Nucleus accumbens (tissue), 56 donors: ENCODE measurements at regions not wholly inside any gene's neighbourhood (a gene's known extent, or its start where the extent isn't known, plus 50 kb on each side); places are given as distances from the start of the nearest gene placed in this dataset.
A peak's percentile ranks its signal among the peaks of the same experiment; 100 is the strongest.

ENCODE experiments used
- DNase-seq, 56 donors: peaks; one replicate each; lab custom pipeline; 2025; lab: John Stamatoyannopoulos, UW

DNA sequence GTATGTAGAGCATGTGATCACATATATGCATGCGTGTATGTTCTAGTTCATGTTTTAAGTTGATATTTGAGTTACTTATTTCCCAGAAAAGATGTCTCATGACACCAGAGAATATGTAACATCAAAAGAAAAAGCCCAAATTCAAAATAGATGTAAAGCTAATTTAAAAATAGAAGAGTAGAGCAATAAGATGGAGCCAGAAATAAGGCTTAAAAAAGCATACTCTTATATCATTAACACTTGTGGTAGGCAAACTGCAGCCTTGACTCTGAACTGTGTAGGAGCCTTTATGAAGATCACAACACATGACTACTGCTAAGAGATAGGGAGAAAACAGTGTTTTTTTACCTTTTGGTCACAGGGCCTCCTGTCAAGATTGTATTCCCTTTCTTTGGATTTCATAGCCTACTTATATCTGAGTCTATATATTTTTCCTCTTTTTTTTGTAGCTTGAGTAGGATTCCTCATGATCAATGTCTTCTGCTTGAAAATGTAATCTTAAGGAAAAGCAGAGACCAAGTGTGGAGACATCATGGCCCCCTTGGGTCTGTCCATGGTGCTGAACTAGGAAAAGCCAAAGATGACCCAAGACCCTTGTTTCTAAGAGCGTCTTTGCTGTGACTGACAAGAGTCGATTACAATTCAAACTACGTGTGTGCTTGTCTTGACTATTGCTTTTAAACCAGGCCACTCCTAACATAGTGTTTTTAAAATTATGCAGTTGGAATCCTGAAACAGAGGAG, 390.4 kb downstream of the SHISA9 start:
- DNase-seq: no peak

- no peak for DNase-seq
These were observed 394.8 kb downstream of the SHISA9 start for GRCh38 chr16:13296206-13296605.

- DNase-seq: peak in 1 of 56 donors; percentile 0
These were observed 397.3 kb downstream of the SHISA9 start for GRCh38 chr16:13298666-13299065.

DNA sequence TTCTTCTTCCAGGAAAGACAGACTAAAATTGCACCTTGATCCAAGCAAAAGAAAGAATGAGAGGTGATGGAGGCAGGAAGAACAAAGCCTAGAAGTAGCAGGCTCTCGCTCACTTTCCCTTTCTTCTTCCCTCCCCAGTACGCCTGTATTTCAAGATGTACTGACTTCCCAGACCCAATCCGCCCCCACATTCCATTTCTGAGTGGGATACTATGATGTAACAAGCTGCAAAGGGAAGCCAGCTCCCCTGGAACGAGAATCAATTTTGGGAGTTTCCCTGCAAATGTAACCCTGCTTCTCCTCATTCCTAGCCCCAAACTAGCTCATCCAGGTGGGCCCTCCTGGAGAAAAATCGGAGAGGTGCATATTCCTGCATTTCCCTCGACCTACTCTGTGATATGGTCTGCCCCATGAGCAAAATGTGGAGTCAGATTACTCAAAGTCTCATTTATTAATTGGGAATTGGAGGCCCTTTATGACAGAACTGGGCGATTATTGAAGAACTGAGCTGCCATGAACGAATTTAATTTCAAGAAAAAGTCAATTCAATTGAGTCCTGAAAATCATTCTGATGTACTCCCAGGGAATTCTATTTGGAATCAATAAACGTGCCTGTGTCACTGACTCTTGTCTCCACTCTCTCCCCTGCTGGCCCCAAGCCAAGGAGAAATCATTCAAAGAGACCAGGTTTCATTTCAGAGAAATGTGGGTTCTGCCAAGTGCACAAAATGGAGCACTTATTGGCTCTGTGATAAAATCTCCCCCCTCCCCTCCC, 398.9 kb downstream of the SHISA9 start:
- peak in 6 of 56 donors; percentile 0 to 22 (median 11) for DNase-seq

DNA sequence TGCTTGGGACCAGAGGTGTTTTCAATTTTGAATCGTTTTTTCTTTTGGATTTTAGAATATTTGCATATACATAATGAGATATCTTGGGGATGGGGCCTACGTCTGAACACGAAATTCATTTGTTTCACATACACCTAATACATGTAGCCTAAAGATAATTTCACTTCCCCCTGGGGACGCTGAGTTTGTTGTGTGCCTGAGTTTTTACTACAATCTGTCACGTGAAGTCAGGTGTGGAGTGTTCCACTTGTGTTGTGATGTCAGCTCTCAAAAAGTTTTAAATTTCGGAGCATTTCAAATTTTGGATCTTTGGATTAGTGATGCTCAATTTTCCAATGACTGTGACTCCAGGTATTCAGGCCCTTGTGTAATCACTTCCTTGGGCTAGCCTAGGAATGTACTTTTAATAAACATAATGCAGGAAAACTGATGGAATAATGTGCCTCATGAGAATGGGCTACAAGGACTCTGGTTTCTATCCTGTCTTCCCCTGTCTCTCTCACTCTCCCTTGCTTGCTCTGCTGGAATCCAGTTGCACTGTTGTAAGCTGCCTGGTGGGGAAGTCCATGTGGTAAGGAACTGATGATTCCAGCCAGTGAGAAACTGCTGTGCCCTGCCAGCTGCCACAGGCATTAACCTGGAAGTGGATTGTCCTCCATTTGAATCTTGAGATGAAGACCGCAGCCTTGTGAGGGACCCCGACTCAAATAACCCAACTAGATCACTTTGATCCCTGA, 403.8 kb downstream of the SHISA9 start:
- no peak for DNase-seq

- no peak for DNase-seq
These were observed 405.0 kb downstream of the SHISA9 start for GRCh38 chr16:13306161-13306995.

GRCh38 chr16:13307255-13307654, 405.9 kb downstream of the SHISA9 start:
- no peak for DNase-seq

- DNase-seq: no peak
These were observed 406.5 kb downstream of the SHISA9 start for GRCh38 chr16:13307851-13308250.

- no peak for DNase-seq
These were observed 410.7 kb downstream of the SHISA9 start for GRCh38 chr16:13312063-13312462.

GRCh38 chr16:13313351-13313750, 412.0 kb downstream of the SHISA9 start:
- no peak for DNase-seq

GRCh38 chr16:13314633-13315032, 413.2 kb downstream of the SHISA9 start:
- DNase-seq: no peak

GRCh38 chr16:13315642-13316427, 414.4 kb downstream of the SHISA9 start:
- DNase-seq: no peak

- no peak for DNase-seq
These were observed 420.9 kb downstream of the SHISA9 start for GRCh38 chr16:13322336-13322735.

DNA sequence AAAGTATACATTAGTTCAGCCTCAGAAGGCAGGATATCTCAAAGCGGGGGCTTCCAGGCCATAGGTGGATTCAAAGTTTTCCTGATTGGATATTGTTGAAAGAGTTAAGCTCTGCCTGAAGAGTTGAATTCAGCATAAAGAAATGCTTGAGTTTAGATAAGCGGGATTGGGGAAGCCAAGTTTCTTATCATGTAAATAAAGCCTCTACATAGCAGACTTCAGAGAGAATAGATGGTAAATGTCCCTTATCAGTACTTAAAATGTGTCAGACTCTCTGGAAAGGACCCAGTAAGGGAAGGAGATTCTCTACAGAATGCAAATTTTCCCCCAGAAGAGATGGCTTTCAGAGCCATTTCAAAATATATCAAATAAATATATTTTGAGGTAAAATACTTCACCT, 423.5 kb downstream of the SHISA9 start:
- DNase-seq: no peak

- no peak for DNase-seq
These were observed 424.0 kb downstream of the SHISA9 start for GRCh38 chr16:13325396-13325795.

DNA sequence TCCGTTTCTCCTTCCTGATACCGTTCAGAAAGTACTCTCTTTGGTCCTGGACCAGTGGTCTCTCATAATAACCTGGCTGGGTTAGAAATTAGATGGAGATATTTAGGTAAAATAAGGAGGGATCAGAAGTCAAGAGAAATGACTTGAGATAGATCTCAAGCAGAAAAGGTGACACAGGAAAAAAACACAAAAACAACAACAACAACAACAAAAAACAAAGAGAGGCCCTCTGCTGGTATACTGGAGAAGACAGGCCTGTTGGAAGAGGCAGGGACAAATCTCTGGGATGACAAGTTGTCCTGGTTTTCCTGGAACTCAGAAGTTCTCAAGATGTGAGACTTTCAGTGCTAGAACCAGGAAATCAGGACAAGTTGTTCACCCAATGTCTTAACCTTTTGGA, 430.5 kb downstream of the SHISA9 start:
- no peak for DNase-seq

DNA sequence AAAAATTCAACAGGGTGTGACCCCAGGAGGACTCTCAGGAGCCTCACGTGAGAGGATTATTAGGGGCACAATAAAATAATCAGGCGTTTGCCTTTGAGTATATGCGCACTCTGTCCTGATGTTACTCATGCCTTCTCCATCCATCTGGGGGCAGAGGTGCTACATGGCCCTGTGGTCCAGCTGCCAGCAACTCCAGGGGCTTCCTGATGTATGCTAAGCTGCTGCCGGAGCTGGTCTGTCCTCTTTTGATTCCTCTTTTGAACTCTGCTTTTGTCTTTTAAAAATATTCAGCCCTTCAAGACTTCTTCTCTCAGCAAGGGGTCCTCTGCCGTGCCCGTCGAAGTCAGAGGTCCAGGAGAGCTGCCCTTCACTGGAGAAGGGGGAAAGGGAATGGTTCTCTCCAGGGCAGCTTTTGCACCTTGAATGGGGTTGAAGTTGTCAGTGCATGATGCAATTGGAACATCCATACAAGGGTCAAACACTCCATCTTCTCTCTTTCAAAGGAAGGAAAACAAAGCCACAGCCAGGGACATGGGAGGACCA, 431.4 kb downstream of the SHISA9 start:
- no peak for DNase-seq

DNA sequence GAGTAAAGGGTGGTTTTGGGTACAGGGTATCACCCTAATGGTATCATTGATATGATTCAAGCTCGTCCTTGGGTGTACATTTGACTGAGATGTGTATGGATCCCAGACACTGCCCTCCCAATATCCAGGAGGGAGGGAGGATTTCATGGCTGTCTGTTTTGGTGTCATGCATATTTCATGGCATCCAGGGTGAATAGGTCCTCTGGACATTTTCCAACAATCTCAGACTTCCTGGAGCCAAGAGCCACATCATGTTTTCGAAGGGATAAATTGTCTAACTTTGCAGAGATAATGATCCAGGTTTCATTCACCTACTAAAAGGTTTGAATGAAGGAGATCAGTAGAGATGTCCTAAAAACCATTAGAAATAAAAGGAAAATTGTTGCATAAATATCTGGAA, 431.9 kb downstream of the SHISA9 start:
- DNase-seq: no peak

- no peak for DNase-seq
These were observed 434.5 kb downstream of the SHISA9 start for GRCh38 chr16:13335879-13336278.
